ENCODE measurements at regions not wholly inside any gene's neighbourhood (a gene's known extent, or its start where the extent isn't known, plus 50 kb on each side); places are given as distances from the start of the nearest gene placed in this dataset.

DNA sequence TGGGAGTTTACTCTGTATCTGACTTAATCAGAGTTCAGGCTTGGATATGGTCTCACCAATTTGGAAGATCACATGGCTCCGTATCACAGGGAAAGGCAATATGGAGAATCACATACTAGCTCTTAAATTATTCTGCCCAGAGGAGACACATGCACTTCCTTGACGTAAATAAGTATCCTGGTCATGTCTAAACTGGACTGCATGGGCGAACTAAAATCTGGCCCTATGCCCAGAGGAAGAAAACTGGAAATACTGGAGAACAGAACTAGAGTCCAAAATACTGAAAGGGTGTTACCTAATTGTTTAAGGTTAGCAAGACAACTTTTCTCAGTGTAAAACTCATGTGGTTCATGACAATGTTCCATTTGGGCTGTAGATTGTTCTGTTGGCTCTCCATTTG lies 832.3 kb downstream of the RAB28 start:
- Mint-ChIP-seq H3K4me1 (no peaks in the 10 kb centered on the region), H3K36me3 (no peaks in the 10 kb centered on the region), H3K9me3 (peaks cover 0 to 5% (median 0%) of the 10 kb centered on the region in 11 donors), H3K4me3 (no peak overlapping the region), H3K27ac (no peak overlapping the region), H3K27me3 (peaks cover 0 to 4% (median 0%) of the 10 kb centered on the region in 5 donors)
- no peaks in the 10 kb centered on the region for H3K36me3 ChIP-seq (ENCODE audit: control insufficient read depth in 2 of 3, insufficient read depth in 3 of 3, low read length in 3 of 3)
- no peaks in the 10 kb centered on the region for H3K9me3 ChIP-seq (ENCODE audit: control insufficient read depth in 2 of 3, low read length in 3 of 3)
- ATAC-seq (no peak), DNase-seq (no peak)
- intact Hi-C loops (cut with micrococcal nuclease), result no loop called here
- ChIA-PET CTCF (no interaction called here), POLR2A (no interaction called here)
- H3K4me1 ChIP-seq (ENCODE audit: control insufficient read depth in 2 of 2, insufficient read depth in 2 of 2, low read length in 2 of 2), result no peaks in the 10 kb centered on the region
- H3K4me3 ChIP-seq (ENCODE audit: low read length), result no peak overlapping the region
- H3K27ac ChIP-seq (ENCODE audit: low read depth, low read length), result no peak overlapping the region
- no peaks in the 10 kb centered on the region for H3K27me3 ChIP-seq (ENCODE audit: control insufficient read depth in 2 of 2, insufficient read depth in 2 of 2, low read length in 2 of 2)

- POLR2A ChIA-PET, result no interaction called here
- H3K36me3 ChIP-seq (ENCODE audit: control insufficient read depth in 2 of 3, insufficient read depth in 3 of 3, low read length in 3 of 3), result no peaks in the 10 kb centered on the region
- H3K27ac Mint-ChIP-seq, result no peak overlapping the region
- H3K27ac ChIP-seq (ENCODE audit: low read depth, low read length), result no peak overlapping the region
- peaks cover 0 to 1% (median 0%) of the 10 kb centered on the region in 11 donors for H3K9me3 Mint-ChIP-seq
- intact Hi-C loops (cut with micrococcal nuclease), result no loop called here
- no peaks in the 10 kb centered on the region for H3K9me3 ChIP-seq (ENCODE audit: control insufficient read depth in 2 of 3, low read length in 3 of 3)
- H3K4me1 ChIP-seq (ENCODE audit: control insufficient read depth in 2 of 2, insufficient read depth in 2 of 2, low read length in 2 of 2), result no peaks in the 10 kb centered on the region
- H3K4me3 ChIP-seq (ENCODE audit: low read length), result no peak overlapping the region
- H3K27me3 Mint-ChIP-seq, result peaks cover 0 to 9% (median 4%) of the 10 kb centered on the region in 5 donors
- no peaks in the 10 kb centered on the region for H3K36me3 Mint-ChIP-seq
- no peaks in the 10 kb centered on the region for H3K27me3 ChIP-seq (ENCODE audit: control insufficient read depth in 2 of 2, insufficient read depth in 2 of 2, low read length in 2 of 2)
- no peak for DNase-seq
- no peaks in the 10 kb centered on the region for H3K4me1 Mint-ChIP-seq
- ATAC-seq, result no peak
- CTCF ChIA-PET, result no interaction called here
- H3K4me3 Mint-ChIP-seq, result no peak overlapping the region
These were observed 838.4 kb downstream of the RAB28 start for GRCh38 chr4:12645732-12646131.

GRCh38 chr4:12644261-12644660 lies 839.9 kb downstream of the RAB28 start:
- DNase-seq, result no peak
- Mint-ChIP-seq H3K9me3 (peaks cover 0 to 1% (median 0%) of the 10 kb centered on the region in 11 donors), H3K27me3 (peaks cover 0 to 10% (median 4%) of the 10 kb centered on the region in 5 donors), H3K36me3 (no peaks in the 10 kb centered on the region), H3K4me3 (no peak overlapping the region), H3K27ac (no peak overlapping the region), H3K4me1 (no peaks in the 10 kb centered on the region)
- CTCF ChIA-PET, result no interaction called here
- Histone ChIP-seq H3K27ac (ENCODE audit: low read depth, low read length) (no peak overlapping the region), H3K27me3 (ENCODE audit: control insufficient read depth in 2 of 2, insufficient read depth in 2 of 2, low read length in 2 of 2) (no peaks in the 10 kb centered on the region), H3K36me3 (ENCODE audit: control insufficient read depth in 2 of 3, insufficient read depth in 3 of 3, low read length in 3 of 3) (no peaks in the 10 kb centered on the region), H3K4me1 (ENCODE audit: control insufficient read depth in 2 of 2, insufficient read depth in 2 of 2, low read length in 2 of 2) (no peaks in the 10 kb centered on the region), H3K9me3 (ENCODE audit: control insufficient read depth in 2 of 3, low read length in 3 of 3) (no peaks in the 10 kb centered on the region), H3K4me3 (ENCODE audit: low read length) (no peak overlapping the region)
- POLR2A ChIA-PET, result no interaction called here
- ATAC-seq, result no peak
- intact Hi-C loops (cut with micrococcal nuclease), result no loop called here

DNA sequence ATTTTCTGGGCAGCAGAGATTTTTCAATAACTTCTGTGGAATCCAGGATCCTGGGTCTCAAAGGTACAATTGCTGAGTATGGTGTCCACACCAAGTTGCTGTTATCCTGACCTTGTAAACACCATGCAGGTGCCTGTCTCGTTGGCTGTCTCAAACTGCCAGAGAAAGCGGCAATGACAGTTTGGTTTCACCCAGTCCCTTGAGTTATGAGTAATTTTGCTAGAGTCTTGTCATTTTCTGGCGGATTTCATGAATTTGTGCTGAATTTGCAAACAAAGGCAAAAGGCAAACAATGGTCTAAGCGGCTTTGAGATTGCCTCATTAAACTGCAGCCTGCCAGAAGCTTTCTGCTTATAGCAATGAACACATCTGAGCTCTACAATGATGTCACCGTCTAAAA lies 847.9 kb downstream of the RAB28 start:
- Histone ChIP-seq H3K27me3 (ENCODE audit: control insufficient read depth in 2 of 2, insufficient read depth in 2 of 2, low read length in 2 of 2) (no peaks in the 10 kb centered on the region), H3K9me3 (ENCODE audit: control insufficient read depth in 2 of 3, low read length in 3 of 3) (no peaks in the 10 kb centered on the region), H3K4me3 (ENCODE audit: low read length) (no peak overlapping the region), H3K36me3 (ENCODE audit: control insufficient read depth in 2 of 3, insufficient read depth in 3 of 3, low read length in 3 of 3) (no peaks in the 10 kb centered on the region), H3K27ac (ENCODE audit: low read depth, low read length) (no peak overlapping the region), H3K4me1 (ENCODE audit: control insufficient read depth in 2 of 2, insufficient read depth in 2 of 2, low read length in 2 of 2) (no peaks in the 10 kb centered on the region)
- no peak for DNase-seq
- Mint-ChIP-seq H3K4me3 (no peak overlapping the region), H3K4me1 (peaks cover 0 to 2% (median 0%) of the 10 kb centered on the region in 7 donors), H3K27me3 (peaks cover 2 to 20% (median 11%) of the 10 kb centered on the region in 5 donors), H3K27ac (no peak overlapping the region), H3K36me3 (peaks cover 0 to 8% (median 0%) of the 10 kb centered on the region in 5 donors), H3K9me3 (peaks cover 0 to 8% (median 4%) of the 10 kb centered on the region in 11 donors)
- no peak for ATAC-seq
- ChIA-PET CTCF (no interaction called here), POLR2A (no interaction called here)
- intact Hi-C loops (cut with micrococcal nuclease), result loop anchor here (10.0 kb wide), 2 partner anchors 871 to 1211 kb away; partner anchors contain the start of gene HS3ST1 (in 1 of the 2)

GRCh38 chr4:12635629-12636028 lies 848.5 kb downstream of the RAB28 start:
- no peak overlapping the region for H3K4me3 ChIP-seq (ENCODE audit: low read length)
- POLR2A ChIA-PET, result no interaction called here
- CTCF ChIA-PET, result no interaction called here
- Mint-ChIP-seq H3K4me1 (peaks cover 0 to 2% (median 0%) of the 10 kb centered on the region in 7 donors), H3K36me3 (peaks cover 0 to 8% (median 0%) of the 10 kb centered on the region in 5 donors), H3K27ac (no peak overlapping the region), H3K27me3 (peaks cover 2 to 25% (median 16%) of the 10 kb centered on the region in 5 donors), H3K9me3 (peaks cover 0 to 8% (median 4%) of the 10 kb centered on the region in 11 donors), H3K4me3 (no peak overlapping the region)
- H3K27ac ChIP-seq (ENCODE audit: low read depth, low read length), result no peak overlapping the region
- DNase-seq (no peak), ATAC-seq (no peak)
- intact Hi-C loops (cut with micrococcal nuclease), result loop anchor here (10.0 kb wide), 2 partner anchors 871 to 1211 kb away; partner anchors contain the start of gene HS3ST1 (in 1 of the 2)
- H3K9me3 ChIP-seq (ENCODE audit: control insufficient read depth in 2 of 3, low read length in 3 of 3), result no peaks in the 10 kb centered on the region
- no peaks in the 10 kb centered on the region for H3K27me3 ChIP-seq (ENCODE audit: control insufficient read depth in 2 of 2, insufficient read depth in 2 of 2, low read length in 2 of 2)
- H3K4me1 ChIP-seq (ENCODE audit: control insufficient read depth in 2 of 2, insufficient read depth in 2 of 2, low read length in 2 of 2), result no peaks in the 10 kb centered on the region
- no peaks in the 10 kb centered on the region for H3K36me3 ChIP-seq (ENCODE audit: control insufficient read depth in 2 of 3, insufficient read depth in 3 of 3, low read length in 3 of 3)

DNA sequence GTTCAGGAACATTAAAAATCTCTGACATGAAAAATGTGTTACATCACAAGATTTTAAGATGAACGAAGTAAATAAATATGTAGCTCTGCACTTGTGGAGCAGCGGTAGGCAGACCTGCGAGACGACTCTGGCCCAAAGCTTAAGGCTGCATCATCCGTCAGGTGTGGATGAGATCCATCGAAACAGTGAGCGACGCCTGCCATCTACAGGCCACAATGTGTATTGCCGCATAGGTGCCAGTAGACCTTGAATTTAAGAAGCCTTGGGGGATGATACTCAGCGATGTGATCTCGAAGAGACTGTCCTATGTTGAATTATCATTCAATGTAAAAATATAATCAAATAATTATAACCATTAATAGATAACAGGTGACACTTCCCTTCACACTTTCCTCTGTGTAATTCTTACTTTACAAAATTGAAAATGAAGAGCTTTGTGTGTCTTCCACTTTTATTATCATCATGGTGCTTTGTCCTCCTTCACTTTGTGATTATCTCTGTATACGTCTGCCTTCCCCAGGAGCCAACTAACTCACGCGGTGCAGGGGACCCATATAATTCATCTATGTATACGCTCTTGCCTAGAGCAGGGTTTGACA lies 851.0 kb downstream of the RAB28 start:
- ChIA-PET POLR2A (no interaction called here), CTCF (interaction anchor here (0.6 to 1.2 kb wide), 2 partner anchors 10 to 11 kb away, joined by 3 read pairs; no protein-coding TSS in a partner anchor)
- intact Hi-C loops (cut with micrococcal nuclease), result loop anchor here (1.0 to 10.0 kb wide), 3 partner anchors 867 to 1208 kb away; partner anchors contain the start of gene HS3ST1 (in 1 of the 2)
- Mint-ChIP-seq H3K4me3 (no peak overlapping the region), H3K4me1 (peaks cover 0 to 2% (median 0%) of the 10 kb centered on the region in 7 donors), H3K36me3 (peaks cover 0 to 8% (median 0%) of the 10 kb centered on the region in 5 donors), H3K27ac (no peak overlapping the region), H3K27me3 (peaks cover 2 to 31% (median 28%) of the 10 kb centered on the region in 5 donors), H3K9me3 (peaks cover 0 to 11% (median 4%) of the 10 kb centered on the region in 11 donors)
- no peaks in the 10 kb centered on the region for H3K27me3 ChIP-seq (ENCODE audit: control insufficient read depth in 2 of 2, insufficient read depth in 2 of 2, low read length in 2 of 2)
- no peaks in the 10 kb centered on the region for H3K4me1 ChIP-seq (ENCODE audit: control insufficient read depth in 2 of 2, insufficient read depth in 2 of 2, low read length in 2 of 2)
- no peak overlapping the region for H3K27ac ChIP-seq (ENCODE audit: low read depth, low read length)
- H3K36me3 ChIP-seq (ENCODE audit: control insufficient read depth in 2 of 3, insufficient read depth in 3 of 3, low read length in 3 of 3), result no peaks in the 10 kb centered on the region
- DNase-seq, result peak; percentile 11 to 65 (median 51)
- no peak overlapping the region for H3K4me3 ChIP-seq (ENCODE audit: low read length)
- peak; percentile 76 for ATAC-seq
- no peaks in the 10 kb centered on the region for H3K9me3 ChIP-seq (ENCODE audit: control insufficient read depth in 2 of 3, low read length in 3 of 3)

DNA sequence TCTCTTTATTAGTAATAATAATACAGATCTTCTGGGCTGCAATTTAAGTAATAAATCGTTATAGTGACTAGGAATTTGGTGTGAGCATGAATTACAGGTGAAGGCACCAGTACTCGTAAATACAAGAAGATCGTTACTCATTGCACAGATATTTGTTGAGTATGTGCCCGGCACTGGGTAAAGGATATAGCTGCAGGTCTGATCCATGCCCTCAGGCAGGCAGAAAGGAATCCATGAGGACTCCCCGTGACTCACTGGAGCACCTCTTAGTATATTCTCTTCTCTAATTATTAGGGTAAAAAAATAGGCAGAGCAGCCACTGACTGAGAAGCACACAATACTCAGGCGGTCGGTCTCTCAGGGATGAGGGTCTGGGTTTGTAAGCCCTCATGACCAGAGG lies 868.3 kb downstream of the RAB28 start:
- H3K27ac ChIP-seq (ENCODE audit: low read depth, low read length), result no peak overlapping the region
- ATAC-seq, result no peak
- no peak for DNase-seq
- no peak overlapping the region for H3K4me3 Mint-ChIP-seq
- no peaks in the 10 kb centered on the region for H3K36me3 Mint-ChIP-seq
- H3K4me1 ChIP-seq (ENCODE audit: control insufficient read depth in 2 of 2, insufficient read depth in 2 of 2, low read length in 2 of 2), result no peaks in the 10 kb centered on the region
- H3K27me3 ChIP-seq (ENCODE audit: control insufficient read depth in 2 of 2, insufficient read depth in 2 of 2, low read length in 2 of 2), result no peaks in the 10 kb centered on the region
- no peaks in the 10 kb centered on the region for H3K4me1 Mint-ChIP-seq
- no peak overlapping the region for H3K4me3 ChIP-seq (ENCODE audit: low read length)
- no peak overlapping the region for H3K27ac Mint-ChIP-seq
- peaks cover 0 to 5% (median 0%) of the 10 kb centered on the region in 11 donors for H3K9me3 Mint-ChIP-seq
- POLR2A ChIA-PET, result no interaction called here
- H3K36me3 ChIP-seq (ENCODE audit: control insufficient read depth in 2 of 3, insufficient read depth in 3 of 3, low read length in 3 of 3), result no peaks in the 10 kb centered on the region
- CTCF ChIA-PET, result no interaction called here
- intact Hi-C loops (cut with micrococcal nuclease), result no loop called here
- H3K27me3 Mint-ChIP-seq, result peaks cover 0 to 21% (median 0%) of the 10 kb centered on the region in 5 donors
- no peaks in the 10 kb centered on the region for H3K9me3 ChIP-seq (ENCODE audit: control insufficient read depth in 2 of 3, low read length in 3 of 3)

Measured in naive thymus-derived CD4-positive, alpha-beta T cell (primary cell).